ENCODE measurements at regions not wholly inside any gene's neighbourhood (a gene's known extent, or its start where the extent isn't known, plus 50 kb on each side); places are given as distances from the start of the nearest gene placed in this dataset.

GRCh38 chr18:78861706-78862105 lies 117.9 kb upstream of the SALL3 start:
- no peak for DNase-seq

- DNase-seq = no peak
Observed at GRCh38 chr18:78862395-78862794, 117.2 kb upstream of the SALL3 start.

- no peak for DNase-seq
Observed at GRCh38 chr18:78865056-78865598, 114.5 kb upstream of the SALL3 start.

GRCh38 chr18:78865771-78866310 lies 113.8 kb upstream of the SALL3 start:
- no peak for DNase-seq

GRCh38 chr18:78867131-78867530 lies 112.5 kb upstream of the SALL3 start:
- DNase-seq = no peak

GRCh38 chr18:78868330-78869316 lies 111.0 kb upstream of the SALL3 start:
- DNase-seq = no peak

- DNase-seq = peak in 2 of 56 donors; percentile 22 to 25
Observed at GRCh38 chr18:78871618-78872017, 108.0 kb upstream of the SALL3 start.

- no peak for DNase-seq
Observed at GRCh38 chr18:78873926-78874500, 105.6 kb upstream of the SALL3 start.

GRCh38 chr18:78875016-78875777 lies 104.4 kb upstream of the SALL3 start:
- DNase-seq = peak in 10 of 56 donors; percentile 3 to 56 (median 21)

GRCh38 chr18:78875778-78876650 lies 103.6 kb upstream of the SALL3 start:
- no peak for DNase-seq

- DNase-seq = no peak
Observed at GRCh38 chr18:78876868-78877267, 102.8 kb upstream of the SALL3 start.

- no peak for DNase-seq
Observed at GRCh38 chr18:78878335-78878734, 101.3 kb upstream of the SALL3 start.

GRCh38 chr18:78879072-78879883 lies 100.3 kb upstream of the SALL3 start:
- DNase-seq = peak in 1 of 56 donors; percentile 16

- no peak for DNase-seq
Observed at GRCh38 chr18:78882585-78882984, 97.0 kb upstream of the SALL3 start.

- DNase-seq = no peak
Observed at GRCh38 chr18:78883501-78883900, 96.1 kb upstream of the SALL3 start.

- no peak for DNase-seq
Observed at GRCh38 chr18:78884502-78884901, 95.1 kb upstream of the SALL3 start.

- DNase-seq = no peak
Observed at GRCh38 chr18:78889250-78889649, 90.4 kb upstream of the SALL3 start.

- DNase-seq = no peak
Observed at GRCh38 chr18:78890388-78890787, 89.2 kb upstream of the SALL3 start.

- DNase-seq = no peak
Observed at GRCh38 chr18:78891185-78891762, 88.3 kb upstream of the SALL3 start.
